Mammary epithelial cell (primary cell): ENCODE measurements at regions not wholly inside any gene's neighbourhood (a gene's known extent, or its start where the extent isn't known, plus 50 kb on each side); places are given as distances from the start of the nearest gene placed in this dataset.

Source experiments
- EZH2 ChIP-seq: IDR thresholded peaks from 2 replicates; pipeline ENCODE4 v1.6.1; 2012; ENCODE audit warnings: low read length, inconsistent platforms, borderline replicate concordance
- TF ChIP-seq, protein P1 (sequence below), 2 donors: IDR thresholded peaks in 1 of 2; conservative IDR thresholded peaks in 1 of 2; 2 replicates each; pipeline ENCODE4 v1.5.1; 2011 to 2012; ENCODE audit warnings: inconsistent platforms in 2 of 2, low read length in 2 of 2, mild to moderate bottlenecking in 2 of 2, control low read depth in 1 of 2, low read depth in 1 of 2; ENCODE audit not compliant: insufficient read depth in 1 of 2; ENCODE audit errors: extremely low read depth in 1 of 2

DNA sequence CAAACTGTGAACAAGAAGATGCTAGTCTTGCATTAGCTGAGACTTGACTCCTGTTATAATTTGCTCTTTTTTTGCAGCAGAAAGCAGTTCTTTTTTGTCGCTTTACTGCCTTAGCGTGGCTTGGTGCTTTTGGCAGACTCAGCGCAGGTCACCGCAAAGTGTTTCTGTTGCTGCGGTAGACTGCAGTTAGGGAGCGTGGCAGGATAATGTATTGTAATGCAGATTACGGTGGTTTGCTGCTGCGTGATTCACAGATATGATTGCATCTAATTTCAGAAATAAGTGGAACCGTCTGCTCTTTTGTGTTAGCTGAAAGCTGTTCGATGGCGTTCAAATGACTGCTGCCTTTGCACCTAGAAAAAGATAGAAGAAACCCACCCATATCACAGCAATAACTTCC, 131.6 kb upstream of the SATB2 start:
- no peak for TF ChIP-seq EZH2
- TF ChIP-seq, protein P1, sequence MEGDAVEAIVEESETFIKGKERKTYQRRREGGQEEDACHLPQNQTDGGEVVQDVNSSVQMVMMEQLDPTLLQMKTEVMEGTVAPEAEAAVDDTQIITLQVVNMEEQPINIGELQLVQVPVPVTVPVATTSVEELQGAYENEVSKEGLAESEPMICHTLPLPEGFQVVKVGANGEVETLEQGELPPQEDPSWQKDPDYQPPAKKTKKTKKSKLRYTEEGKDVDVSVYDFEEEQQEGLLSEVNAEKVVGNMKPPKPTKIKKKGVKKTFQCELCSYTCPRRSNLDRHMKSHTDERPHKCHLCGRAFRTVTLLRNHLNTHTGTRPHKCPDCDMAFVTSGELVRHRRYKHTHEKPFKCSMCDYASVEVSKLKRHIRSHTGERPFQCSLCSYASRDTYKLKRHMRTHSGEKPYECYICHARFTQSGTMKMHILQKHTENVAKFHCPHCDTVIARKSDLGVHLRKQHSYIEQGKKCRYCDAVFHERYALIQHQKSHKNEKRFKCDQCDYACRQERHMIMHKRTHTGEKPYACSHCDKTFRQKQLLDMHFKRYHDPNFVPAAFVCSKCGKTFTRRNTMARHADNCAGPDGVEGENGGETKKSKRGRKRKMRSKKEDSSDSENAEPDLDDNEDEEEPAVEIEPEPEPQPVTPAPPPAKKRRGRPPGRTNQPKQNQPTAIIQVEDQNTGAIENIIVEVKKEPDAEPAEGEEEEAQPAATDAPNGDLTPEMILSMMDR (conservative IDR thresholded peaks at IDR 0.05 in 1 of 2, IDR thresholded peaks at IDR 0.05 in 1 of 2; ENCODE audit: extremely low read depth in 1 of 2, insufficient read depth in 1 of 2, low read depth in 1 of 2, low read length in 2 of 2), result no peak
